ENCODE measurements at regions not wholly inside any gene's neighbourhood (a gene's known extent, or its start where the extent isn't known, plus 50 kb on each side); places are given as distances from the start of the nearest gene placed in this dataset.

DNA sequence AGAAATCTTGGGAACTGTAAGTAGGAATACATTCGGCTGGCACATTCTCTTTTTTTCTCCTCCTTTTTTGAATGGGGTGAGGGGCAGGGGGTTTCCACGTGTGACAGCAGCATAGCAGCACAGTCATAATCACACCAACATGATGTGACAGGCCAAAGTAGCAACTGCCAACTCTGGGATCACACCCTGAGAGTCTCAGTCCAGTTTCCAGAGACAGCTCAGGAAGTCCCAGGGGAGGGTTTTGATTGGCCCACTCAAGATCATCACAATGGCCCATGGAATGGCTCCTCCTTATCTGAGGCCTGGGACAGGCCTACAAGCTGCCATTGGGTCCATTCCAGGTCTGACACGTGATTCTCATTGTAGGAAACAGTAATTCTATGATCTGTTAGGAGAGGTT, 207.1 kb upstream of the ASIC2 start:
- no peak for DNase-seq (ENCODE audit: insufficient read length, low spot score)
- TF ChIP-seq POLR2A (IDR thresholded peaks at IDR 0.05; ENCODE audit: low read depth, low read length): no peak
- no peak for FAIRE-seq

- TF ChIP-seq POLR2A (IDR thresholded peaks at IDR 0.05; ENCODE audit: low read depth, low read length): no peak
- FAIRE-seq (no peak), DNase-seq (ENCODE audit: insufficient read length, low spot score) (no peak)
Observed at GRCh38 chr17:33501185-33501584, 208.1 kb upstream of the ASIC2 start.

- FAIRE-seq (no peak), DNase-seq (ENCODE audit: insufficient read length, low spot score) (no peak)
- no peak for TF ChIP-seq POLR2A (IDR thresholded peaks at IDR 0.05; ENCODE audit: low read depth, low read length)
Observed at GRCh38 chr17:33504571-33504970, 211.5 kb upstream of the ASIC2 start.

DNA sequence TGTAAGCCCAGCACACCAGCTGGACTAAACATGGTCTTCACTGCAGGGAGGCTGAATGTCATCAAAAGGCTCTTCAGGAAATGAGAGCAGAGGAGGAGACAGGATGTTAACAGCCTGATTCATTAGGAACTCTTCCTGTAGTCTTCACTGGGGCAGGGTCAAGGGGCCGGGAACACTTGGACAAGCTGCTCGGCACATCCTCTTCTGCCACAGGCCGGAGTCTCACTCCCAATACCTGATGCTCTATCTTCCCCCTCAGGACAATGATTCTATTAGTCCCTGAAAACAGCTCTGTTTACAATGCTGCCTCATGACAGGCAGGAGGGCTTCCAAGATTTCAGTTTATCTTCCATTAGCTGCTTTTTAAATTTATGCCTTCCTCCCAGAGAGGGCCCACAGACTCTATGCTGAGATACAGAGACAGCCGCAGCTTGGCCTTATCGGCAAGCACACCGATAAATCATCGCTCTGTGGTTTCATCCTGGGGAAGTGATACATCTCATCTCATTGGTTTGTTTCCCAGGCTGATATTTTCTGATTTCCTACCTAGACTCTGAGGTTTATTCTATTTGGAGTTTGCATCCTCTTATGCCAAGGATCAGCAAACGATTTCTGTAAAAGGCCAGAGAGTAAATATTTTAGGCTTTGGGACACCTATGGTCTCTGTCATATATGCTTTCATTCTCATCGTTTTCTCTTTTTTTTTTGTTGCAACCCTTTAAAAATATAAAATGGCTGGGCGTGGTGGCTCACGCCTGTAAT, 214.0 kb upstream of the ASIC2 start:
- TF ChIP-seq POLR2A (IDR thresholded peaks at IDR 0.05; ENCODE audit: low read depth, low read length): no peak
- DNase-seq (ENCODE audit: insufficient read length, low spot score): no peak
- no peak for FAIRE-seq

DNA sequence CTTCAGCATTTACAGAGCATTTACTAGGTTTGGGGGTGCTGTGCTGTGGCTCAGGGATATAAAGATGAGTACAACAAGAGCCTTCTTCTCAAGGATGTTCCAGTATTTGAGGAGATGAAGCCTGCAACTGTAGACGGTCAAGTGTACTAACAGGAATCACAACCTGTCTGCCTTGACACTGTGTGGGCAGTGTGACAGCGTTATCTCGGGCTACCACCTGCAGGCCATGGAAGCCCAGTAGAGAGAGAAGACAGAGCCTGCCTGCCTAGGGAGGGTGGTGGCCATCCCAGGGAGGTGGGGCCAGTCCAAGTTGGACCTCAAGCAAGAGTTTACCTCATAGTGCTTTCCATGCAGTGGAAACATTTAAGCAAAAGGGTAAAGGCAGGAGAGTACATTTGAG, 215.1 kb upstream of the ASIC2 start:
- FAIRE-seq (no peak), DNase-seq (ENCODE audit: insufficient read length, low spot score) (no peak)
- TF ChIP-seq POLR2A (IDR thresholded peaks at IDR 0.05; ENCODE audit: low read depth, low read length): no peak

DNA sequence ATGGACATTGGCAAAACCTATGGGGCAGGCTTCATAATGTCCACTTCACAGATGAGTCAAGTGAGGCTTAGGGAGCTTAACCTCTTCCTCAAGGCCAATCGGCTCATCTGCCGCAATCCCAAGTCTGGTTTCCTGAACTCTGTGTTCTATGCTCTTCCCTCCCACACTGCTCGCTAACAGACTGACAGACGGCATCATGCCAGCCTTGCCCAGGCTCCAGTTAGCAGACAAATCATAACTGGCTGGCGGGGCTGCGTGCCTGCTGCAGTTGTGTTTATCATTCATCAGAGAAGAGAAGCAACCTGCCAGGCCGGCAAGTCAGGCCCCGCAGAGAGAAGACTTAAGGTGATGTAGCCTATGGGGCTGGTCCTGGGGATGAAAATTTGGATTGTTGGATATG, 216.2 kb upstream of the ASIC2 start:
- TF ChIP-seq POLR2A (IDR thresholded peaks at IDR 0.05; ENCODE audit: low read depth, low read length): no peak
- DNase-seq (ENCODE audit: insufficient read length, low spot score) (no peak), FAIRE-seq (no peak)

DNA sequence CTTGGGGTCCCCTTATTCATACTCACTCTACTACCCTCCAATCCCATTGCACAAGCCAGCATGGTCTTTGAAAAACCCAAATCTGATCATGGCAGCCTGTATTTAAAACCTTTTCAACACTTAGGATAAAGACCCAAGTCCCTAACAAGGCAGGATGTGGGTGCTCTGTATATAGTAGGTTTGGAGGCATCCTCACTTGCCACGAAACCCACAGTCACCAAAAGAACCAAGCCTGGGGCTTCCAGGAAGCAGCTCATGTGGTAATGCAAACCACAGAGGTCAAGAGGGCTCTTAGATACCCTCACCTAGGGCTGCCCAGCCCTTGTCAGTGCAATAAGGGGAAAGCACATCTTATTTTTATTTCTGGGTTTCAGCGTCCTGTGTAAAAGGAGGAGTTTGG, 218.6 kb upstream of the ASIC2 start:
- no peak for TF ChIP-seq POLR2A (IDR thresholded peaks at IDR 0.05; ENCODE audit: low read depth, low read length)
- FAIRE-seq (no peak), DNase-seq (ENCODE audit: insufficient read length, low spot score) (no peak)

- DNase-seq (ENCODE audit: insufficient read length, low spot score) (no peak), FAIRE-seq (no peak)
- no peak for TF ChIP-seq POLR2A (IDR thresholded peaks at IDR 0.05; ENCODE audit: low read depth, low read length)
Observed at GRCh38 chr17:33512113-33512512, 219.0 kb upstream of the ASIC2 start.

- FAIRE-seq (no peak), DNase-seq (ENCODE audit: insufficient read length, low spot score) (no peak)
- TF ChIP-seq POLR2A (IDR thresholded peaks at IDR 0.05; ENCODE audit: low read depth, low read length): no peak
Observed at GRCh38 chr17:33513769-33514168, 220.7 kb upstream of the ASIC2 start.

- FAIRE-seq (no peak), DNase-seq (ENCODE audit: insufficient read length, low spot score) (no peak)
- no peak for TF ChIP-seq POLR2A (IDR thresholded peaks at IDR 0.05; ENCODE audit: low read depth, low read length)
Observed at GRCh38 chr17:33514369-33514768, 221.3 kb upstream of the ASIC2 start.

- no peak for TF ChIP-seq POLR2A (IDR thresholded peaks at IDR 0.05; ENCODE audit: low read depth, low read length)
- FAIRE-seq (no peak), DNase-seq (ENCODE audit: insufficient read length, low spot score) (no peak)
Observed at GRCh38 chr17:33515974-33516373, 222.9 kb upstream of the ASIC2 start.

DNA sequence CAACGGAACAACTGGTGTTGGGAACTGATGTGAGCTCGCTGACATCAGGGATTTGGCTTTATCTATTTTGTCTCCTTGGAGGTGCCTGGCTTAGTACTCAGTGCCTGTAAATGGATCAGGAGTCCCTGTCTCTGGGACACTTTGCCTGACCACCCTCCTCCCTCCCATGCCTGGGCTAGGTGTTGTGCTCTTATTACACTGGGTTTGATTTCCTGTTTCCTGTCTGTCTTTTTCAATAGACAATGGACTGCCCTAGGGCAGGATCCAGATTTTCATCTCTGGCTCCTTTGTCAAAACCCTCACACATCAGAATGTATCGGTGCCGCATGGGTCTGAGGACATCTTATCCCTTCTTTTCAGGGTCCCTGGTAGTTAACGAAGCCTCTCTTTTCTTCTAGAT, 223.6 kb upstream of the ASIC2 start:
- no peak for FAIRE-seq
- TF ChIP-seq POLR2A (IDR thresholded peaks at IDR 0.05; ENCODE audit: low read depth, low read length): no peak
- no peak for DNase-seq (ENCODE audit: insufficient read length, low spot score)

- DNase-seq (ENCODE audit: insufficient read length, low spot score): no peak
- no peak for TF ChIP-seq POLR2A (IDR thresholded peaks at IDR 0.05; ENCODE audit: low read depth, low read length)
- no peak for FAIRE-seq
Observed at GRCh38 chr17:33517746-33518145, 224.7 kb upstream of the ASIC2 start.

DNA sequence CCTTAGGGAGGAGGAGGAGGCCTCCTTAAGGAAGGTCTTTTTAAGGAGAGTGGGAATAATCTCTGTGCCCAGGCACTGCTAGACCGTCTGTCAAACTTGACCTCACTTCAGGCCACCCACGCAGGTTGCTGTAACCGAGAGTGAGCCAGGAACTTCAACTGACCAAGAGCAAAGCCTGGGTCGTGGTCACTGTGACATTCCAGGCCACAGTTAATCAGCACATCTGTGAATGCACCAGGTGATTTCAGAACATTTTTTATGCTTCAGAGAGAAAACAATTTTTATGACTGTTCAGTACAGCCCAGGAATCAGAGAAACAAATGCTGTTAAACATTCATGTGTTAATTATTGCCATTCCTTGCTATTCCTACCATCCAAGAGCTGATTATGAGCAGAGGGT, 226.6 kb upstream of the ASIC2 start:
- DNase-seq (ENCODE audit: insufficient read length, low spot score): no peak
- no peak for FAIRE-seq
- TF ChIP-seq POLR2A (IDR thresholded peaks at IDR 0.05; ENCODE audit: low read depth, low read length): no peak

DNA sequence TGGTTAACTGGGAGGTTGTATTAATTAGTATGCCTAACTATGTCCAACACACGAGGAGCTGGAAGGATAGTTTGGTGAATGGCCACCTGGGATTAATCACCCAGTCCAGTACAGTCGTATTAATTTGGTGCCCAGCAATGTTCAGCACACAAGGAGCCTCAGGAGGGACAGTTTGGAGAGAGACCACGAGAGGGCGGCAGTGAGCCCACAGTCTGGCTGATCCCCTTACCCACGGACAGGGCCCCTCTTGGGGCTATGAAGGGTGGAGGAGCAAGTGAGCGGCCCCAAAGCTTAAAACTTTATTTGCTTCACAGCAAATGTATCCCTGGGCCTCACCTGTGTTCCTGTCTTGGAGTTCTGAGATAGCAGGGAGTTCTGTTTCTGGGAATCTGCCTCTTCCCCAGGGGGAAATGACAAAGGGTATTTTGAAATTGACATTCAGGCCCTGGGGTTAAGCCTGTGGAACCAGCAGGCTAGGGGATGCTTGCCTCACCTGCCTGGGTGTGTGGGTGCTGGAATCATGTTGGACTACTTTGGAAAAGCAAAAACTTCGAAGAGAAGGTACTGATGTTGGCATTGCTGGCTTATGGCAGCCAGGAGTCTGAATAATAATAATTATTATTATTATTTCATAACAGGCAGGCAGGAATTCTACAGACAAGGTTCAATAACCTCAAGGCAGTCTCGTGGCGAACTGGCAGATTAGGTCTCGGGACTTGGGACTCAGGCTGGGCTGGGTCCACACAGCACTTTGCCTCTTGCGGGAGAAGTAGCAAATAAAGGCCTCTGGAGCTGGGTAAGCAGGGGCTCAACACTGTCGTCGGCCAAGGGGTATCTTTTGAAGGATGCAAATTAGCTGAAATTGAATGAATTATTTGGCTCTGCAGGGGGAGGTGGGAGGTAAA, 227.6 kb upstream of the ASIC2 start:
- TF ChIP-seq POLR2A (IDR thresholded peaks at IDR 0.05; ENCODE audit: low read depth, low read length): no peak
- DNase-seq (ENCODE audit: insufficient read length, low spot score) (peak; percentile 12), FAIRE-seq (no peak)
